AG04450 (cell line): ENCODE measurements at regions not wholly inside any gene's neighbourhood (a gene's known extent, or its start where the extent isn't known, plus 50 kb on each side); places are given as distances from the start of the nearest gene placed in this dataset.

Source experiments
- CTCF ChIA-PET: fragments of 300-600, 350-600 bp; formaldehyde crosslinking; extraction: SDS; loops from one replicate; lab custom pipeline; 2022; ENCODE audit warnings: antibody characterized with exemption, inconsistent platforms; lab: Charles Lee
- POLR2A ChIA-PET: fragments of 350-600 bp; formaldehyde crosslinking; extraction: SDS; loops from one replicate; lab custom pipeline; 2021; ENCODE audit warnings: antibody characterized with exemption, inconsistent platforms; lab: Yijun Ruan, JAX
- DNase-seq: peaks from one replicate; pipeline ENCODE4 v3.0.0-alpha.2; 2011; ENCODE audit warnings: low read depth, low spot score
- H3K27ac ChIP-seq: one replicate; pipeline ENCODE4 v1.5.1; 2012; ENCODE audit warnings: low read depth, low read length, control low read depth
- H3K27me3 ChIP-seq: one replicate; pipeline ENCODE4 v1.6.0; 2012; ENCODE audit warnings: low read length; ENCODE audit not compliant: control insufficient read depth, insufficient read depth
- H3K4me3 ChIP-seq: 2 replicates; pipeline ENCODE4 v1.5.1; 2011; ENCODE audit warnings: mild to moderate bottlenecking, low read depth, low read length, control low read depth
- H3K9me3 ChIP-seq: 2 replicates; pipeline ENCODE4 v1.5.1; 2012; ENCODE audit warnings: low read length; ENCODE audit not compliant: control insufficient read depth, insufficient read depth
- TF ChIP-seq, protein P1 (sequence below): IDR thresholded peaks from 2 replicates; pipeline ENCODE4 v1.5.1; 2011; ENCODE audit warnings: low read depth, low read length, control low read depth, inconsistent platforms

DNA sequence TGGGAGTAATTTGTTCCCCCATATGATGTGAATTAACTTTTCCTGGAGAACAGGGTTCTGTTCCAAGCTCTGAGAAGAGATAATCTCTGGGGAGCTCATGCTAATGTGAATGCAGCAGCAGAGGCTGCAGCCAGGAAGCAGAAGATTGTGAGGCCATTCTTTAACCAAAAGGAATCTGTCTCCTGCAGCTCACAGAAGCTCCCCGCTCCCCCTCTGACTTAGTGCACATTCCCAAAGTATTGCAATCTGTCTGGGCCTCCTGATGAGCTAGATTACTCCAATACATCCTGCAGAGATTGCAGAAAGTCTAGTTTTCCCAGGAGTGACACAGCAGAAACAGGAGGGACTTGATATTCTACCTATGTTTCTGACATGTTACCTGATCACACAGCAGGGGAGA is 420.6 kb upstream of the FAT3 start:
- TF ChIP-seq, protein P1, sequence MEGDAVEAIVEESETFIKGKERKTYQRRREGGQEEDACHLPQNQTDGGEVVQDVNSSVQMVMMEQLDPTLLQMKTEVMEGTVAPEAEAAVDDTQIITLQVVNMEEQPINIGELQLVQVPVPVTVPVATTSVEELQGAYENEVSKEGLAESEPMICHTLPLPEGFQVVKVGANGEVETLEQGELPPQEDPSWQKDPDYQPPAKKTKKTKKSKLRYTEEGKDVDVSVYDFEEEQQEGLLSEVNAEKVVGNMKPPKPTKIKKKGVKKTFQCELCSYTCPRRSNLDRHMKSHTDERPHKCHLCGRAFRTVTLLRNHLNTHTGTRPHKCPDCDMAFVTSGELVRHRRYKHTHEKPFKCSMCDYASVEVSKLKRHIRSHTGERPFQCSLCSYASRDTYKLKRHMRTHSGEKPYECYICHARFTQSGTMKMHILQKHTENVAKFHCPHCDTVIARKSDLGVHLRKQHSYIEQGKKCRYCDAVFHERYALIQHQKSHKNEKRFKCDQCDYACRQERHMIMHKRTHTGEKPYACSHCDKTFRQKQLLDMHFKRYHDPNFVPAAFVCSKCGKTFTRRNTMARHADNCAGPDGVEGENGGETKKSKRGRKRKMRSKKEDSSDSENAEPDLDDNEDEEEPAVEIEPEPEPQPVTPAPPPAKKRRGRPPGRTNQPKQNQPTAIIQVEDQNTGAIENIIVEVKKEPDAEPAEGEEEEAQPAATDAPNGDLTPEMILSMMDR, result no peak
- POLR2A ChIA-PET, result no interaction called here
- Histone ChIP-seq H3K27ac (no peak overlapping the region), H3K4me3 (no peak overlapping the region), H3K27me3 (no peaks in the 10 kb centered on the region), H3K9me3 (peaks cover 4% of the 10 kb centered on the region; the same call in 1 of the 2 replicates)
- CTCF ChIA-PET, result no interaction called here
- DNase-seq, result no peak

DNA sequence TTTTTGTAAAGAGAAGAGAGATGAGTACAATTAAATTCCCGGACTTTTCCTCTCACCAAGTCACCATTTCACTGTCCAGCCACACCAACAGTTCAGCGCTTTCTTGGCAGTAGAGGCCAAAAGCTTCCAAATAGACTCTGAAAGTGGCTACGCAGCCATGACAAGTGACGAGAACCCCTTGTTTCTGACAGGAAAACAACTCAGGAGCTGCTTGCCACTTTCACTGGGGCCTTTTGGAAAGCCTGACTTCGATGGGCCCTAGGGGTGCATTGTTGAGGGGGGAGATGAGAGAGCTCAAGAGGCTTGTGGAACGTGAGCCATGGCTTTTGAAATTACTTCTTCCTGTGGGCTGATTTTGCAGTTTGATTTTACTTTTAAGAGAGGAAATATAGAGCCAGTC is 422.1 kb upstream of the FAT3 start:
- no peak for DNase-seq
- H3K27me3 ChIP-seq, result no peaks in the 10 kb centered on the region
- ChIA-PET CTCF (no interaction called here), POLR2A (no interaction called here)
- no peak overlapping the region for H3K4me3 ChIP-seq
- TF ChIP-seq, protein P1, result no peak
- H3K27ac ChIP-seq, result no peak overlapping the region
- H3K9me3 ChIP-seq, result peaks cover 8% of the 10 kb centered on the region; the same call in 1 of the 2 replicates

DNA sequence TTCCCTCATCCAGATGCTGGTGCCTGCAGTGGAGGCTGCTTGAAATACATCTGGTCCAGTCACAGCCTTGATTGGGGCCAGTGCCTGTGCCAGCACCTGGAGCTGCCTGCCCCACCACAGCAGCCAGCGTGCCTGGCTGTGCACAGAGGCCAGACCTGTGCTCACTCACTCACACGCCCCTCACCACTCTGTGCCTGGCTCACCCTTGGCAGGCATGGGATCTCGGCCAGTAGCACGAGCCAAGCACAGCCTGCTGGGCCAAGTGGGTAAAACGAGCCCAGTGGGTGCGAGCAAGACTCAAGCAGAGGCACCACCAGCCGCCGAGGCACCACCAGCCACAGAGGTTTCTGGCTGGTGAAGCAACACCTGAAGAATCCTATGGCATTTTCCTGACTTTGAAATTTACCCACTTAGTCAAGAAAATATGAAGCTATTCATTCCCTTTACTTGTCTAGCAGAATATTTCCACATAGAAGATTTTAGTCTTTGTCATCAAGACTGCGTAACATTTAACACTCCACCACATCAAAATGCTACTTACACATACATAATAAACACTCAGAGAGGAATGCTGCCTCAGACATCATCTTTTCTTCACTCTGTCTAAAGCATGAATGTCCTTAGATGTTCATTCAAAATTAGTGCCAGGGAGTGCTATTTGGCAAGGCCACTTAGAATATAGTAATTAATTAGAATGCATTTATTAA is 424.3 kb upstream of the FAT3 start:
- Histone ChIP-seq H3K27ac (no peak overlapping the region), H3K4me3 (no peak overlapping the region), H3K9me3 (peaks cover 8% of the 10 kb centered on the region; the same call in 1 of the 2 replicates), H3K27me3 (no peaks in the 10 kb centered on the region)
- TF ChIP-seq, protein P1, result no peak
- CTCF ChIA-PET, result no interaction called here
- POLR2A ChIA-PET, result no interaction called here
- DNase-seq, result no peak

DNA sequence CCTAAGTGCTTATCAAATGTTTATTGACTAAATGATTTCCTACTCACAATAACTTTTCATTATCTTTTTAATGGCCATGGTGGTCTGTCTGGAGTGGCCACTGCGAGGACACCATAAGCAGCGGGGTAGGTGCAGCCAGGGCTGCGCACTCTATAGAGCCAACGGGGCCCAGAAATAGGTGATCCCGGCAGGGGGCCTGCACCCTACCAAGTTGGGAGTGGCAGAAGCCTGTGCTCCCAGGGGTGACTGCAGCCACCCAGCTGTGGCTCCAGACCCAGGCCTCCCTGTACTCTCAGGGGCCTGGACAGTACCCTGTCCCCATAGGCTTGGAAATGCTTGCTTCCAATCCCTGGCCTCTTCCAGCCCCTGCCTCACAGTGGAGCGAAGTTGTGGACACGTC is 426.4 kb upstream of the FAT3 start:
- H3K9me3 ChIP-seq, result peaks cover 8% of the 10 kb centered on the region; the same call in 1 of the 2 replicates
- no peak overlapping the region for H3K4me3 ChIP-seq
- ChIA-PET CTCF (no interaction called here), POLR2A (no interaction called here)
- no peak overlapping the region for H3K27ac ChIP-seq
- H3K27me3 ChIP-seq, result no peaks in the 10 kb centered on the region
- no peak for DNase-seq
- TF ChIP-seq, protein P1, result no peak

DNA sequence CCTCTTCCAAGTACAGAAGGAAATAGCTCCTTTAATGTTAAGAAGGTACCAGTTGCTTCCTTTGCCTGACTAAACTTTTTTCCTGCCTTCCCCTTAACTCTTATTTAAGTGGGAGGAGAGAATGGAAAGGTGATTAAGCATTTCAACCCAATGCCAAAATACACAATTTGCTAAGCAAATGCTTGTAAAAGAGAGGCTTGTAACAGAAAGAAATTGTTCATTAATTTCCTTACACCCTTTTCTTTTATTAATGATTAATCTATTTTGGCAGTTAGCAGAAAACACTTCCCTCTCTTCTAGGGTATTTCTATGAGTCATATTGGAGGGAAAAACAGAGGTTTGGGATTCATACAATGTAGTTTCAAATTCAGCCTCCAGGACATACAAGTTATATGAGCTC is 427.6 kb upstream of the FAT3 start:
- POLR2A ChIA-PET, result no interaction called here
- CTCF ChIA-PET, result no interaction called here

More for the DNA sequence above, 427.6 kb upstream of the FAT3 start:
- Histone ChIP-seq H3K9me3 (peaks cover 8% of the 10 kb centered on the region; the same call in 1 of the 2 replicates), H3K27ac (no peak overlapping the region), H3K4me3 (no peak overlapping the region), H3K27me3 (no peaks in the 10 kb centered on the region)
- TF ChIP-seq, protein P1, result no peak
- DNase-seq, result no peak
